ENCODE measurements at regions not wholly inside any gene's neighbourhood (a gene's known extent, or its start where the extent isn't known, plus 50 kb on each side); places are given as distances from the start of the nearest gene placed in this dataset.

GRCh38 chr2:145836986-145837385 is 1317.1 kb upstream of the ZEB2 start:
- Histone ChIP-seq H3K36me3 (ENCODE audit: low read depth) (no peaks in the 10 kb centered on the region), H3K4me3 (no peak overlapping the region), H3K9me3 (no peaks in the 10 kb centered on the region), H3K4me1 (ENCODE audit: low read depth) (no peaks in the 10 kb centered on the region)
- intact Hi-C loops (cut with DNase I, micrococcal nuclease) = no loop called here
- no peak for ATAC-seq
- no peak for DNase-seq
- TF ChIP-seq CTCF (IDR thresholded peaks at IDR 0.05) = no peak

DNA sequence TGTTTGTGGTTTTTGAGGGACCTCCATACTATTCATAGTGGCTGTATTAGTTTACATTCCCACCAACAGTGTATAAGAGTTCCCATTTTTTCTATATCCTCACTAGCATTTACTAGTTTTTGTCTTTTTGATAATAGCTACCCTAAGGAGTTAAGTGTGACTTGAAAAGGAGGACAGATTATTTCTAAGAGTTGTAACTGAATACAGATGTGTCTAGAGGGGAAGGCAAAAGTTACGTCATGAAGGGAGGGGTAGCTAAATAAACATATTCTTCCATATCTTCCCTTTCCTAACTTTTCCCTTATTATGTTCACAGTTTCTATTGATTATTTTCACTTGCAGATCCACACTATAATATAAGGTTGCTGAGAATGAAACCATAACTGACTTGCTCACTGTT is 1315.7 kb upstream of the ZEB2 start:
- no peaks in the 10 kb centered on the region for H3K9me3 ChIP-seq
- DNase-seq = no peak
- H3K4me3 ChIP-seq = no peak overlapping the region
- no peaks in the 10 kb centered on the region for H3K36me3 ChIP-seq (ENCODE audit: low read depth)
- ATAC-seq = no peak
- no peak for TF ChIP-seq CTCF (IDR thresholded peaks at IDR 0.05)
- intact Hi-C loops (cut with DNase I, micrococcal nuclease) = no loop called here
- H3K4me1 ChIP-seq (ENCODE audit: low read depth) = no peaks in the 10 kb centered on the region

DNA sequence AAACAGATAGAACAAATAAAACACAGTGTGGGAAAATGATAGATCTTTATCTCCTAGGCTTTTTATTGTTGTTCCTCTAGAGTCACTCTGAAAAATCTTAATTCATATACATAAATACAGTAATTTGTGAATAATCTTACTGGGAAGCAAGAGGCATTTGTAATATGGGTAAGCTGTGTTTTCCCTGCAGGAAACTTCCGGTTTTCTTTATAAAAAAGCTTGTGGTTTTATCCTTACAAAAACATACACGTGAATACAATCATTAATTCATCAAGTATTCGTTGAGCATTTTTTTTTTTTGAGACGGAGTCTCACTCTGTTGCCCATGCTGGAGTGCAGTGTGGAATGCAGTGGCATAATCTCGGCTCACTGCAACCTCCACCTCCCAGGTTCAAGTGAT is 1312.8 kb upstream of the ZEB2 start:
- intact Hi-C loops (cut with DNase I, micrococcal nuclease) = no loop called here
- Histone ChIP-seq H3K36me3 (ENCODE audit: low read depth) (no peaks in the 10 kb centered on the region), H3K9me3 (no peaks in the 10 kb centered on the region), H3K4me3 (no peak overlapping the region), H3K4me1 (ENCODE audit: low read depth) (no peaks in the 10 kb centered on the region)
- ATAC-seq = no peak
- TF ChIP-seq CTCF (IDR thresholded peaks at IDR 0.05) = no peak
- no peak for DNase-seq

- Histone ChIP-seq H3K36me3 (ENCODE audit: low read depth) (no peaks in the 10 kb centered on the region), H3K4me1 (ENCODE audit: low read depth) (no peaks in the 10 kb centered on the region), H3K4me3 (no peak overlapping the region), H3K9me3 (no peaks in the 10 kb centered on the region)
- intact Hi-C loops (cut with DNase I, micrococcal nuclease) = no loop called here
- TF ChIP-seq CTCF (IDR thresholded peaks at IDR 0.05) = no peak
- DNase-seq (no peak), ATAC-seq (no peak)
These were observed 1310.0 kb upstream of the ZEB2 start for GRCh38 chr2:145829931-145830330.

DNA sequence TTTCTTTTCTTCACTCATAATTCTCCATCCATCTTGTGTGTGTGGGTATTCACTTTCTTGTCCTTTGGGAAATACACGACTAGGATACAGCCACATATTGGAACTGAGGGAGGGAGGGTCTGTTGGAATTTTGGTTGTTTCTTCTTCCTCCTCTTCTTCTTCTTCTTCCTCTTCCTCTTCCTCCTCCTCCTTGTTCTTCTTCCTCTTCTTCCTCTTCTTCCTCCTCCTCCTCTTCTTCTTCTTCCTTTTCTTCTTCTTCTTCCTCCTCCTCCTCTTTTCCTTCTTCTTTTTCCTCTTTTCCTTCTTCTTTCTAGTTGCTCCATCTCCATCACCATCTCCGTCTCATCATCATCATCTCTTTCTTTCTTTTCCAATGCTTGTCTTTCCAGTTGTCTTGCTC is 1307.3 kb upstream of the ZEB2 start:
- Histone ChIP-seq H3K9me3 (no peaks in the 10 kb centered on the region), H3K4me1 (ENCODE audit: low read depth) (no peaks in the 10 kb centered on the region), H3K36me3 (ENCODE audit: low read depth) (no peaks in the 10 kb centered on the region), H3K4me3 (no peak overlapping the region)
- intact Hi-C loops (cut with DNase I, micrococcal nuclease) = no loop called here
- no peak for TF ChIP-seq CTCF (IDR thresholded peaks at IDR 0.05)
- ATAC-seq (no peak), DNase-seq (no peak)

GRCh38 chr2:145824384-145824783 is 1304.5 kb upstream of the ZEB2 start:
- intact Hi-C loops (cut with DNase I, micrococcal nuclease) = no loop called here
- Histone ChIP-seq H3K9me3 (no peaks in the 10 kb centered on the region), H3K36me3 (ENCODE audit: low read depth) (no peaks in the 10 kb centered on the region), H3K4me3 (no peak overlapping the region), H3K4me1 (ENCODE audit: low read depth) (no peaks in the 10 kb centered on the region)
- DNase-seq (no peak), ATAC-seq (no peak)
- no peak for TF ChIP-seq CTCF (IDR thresholded peaks at IDR 0.05)

Data from mucosa of descending colon (tissue), 3 donors.